A549 (cell line): ENCODE measurements at regions not wholly inside any gene's neighbourhood (a gene's known extent, or its start where the extent isn't known, plus 50 kb on each side); places are given as distances from the start of the nearest gene placed in this dataset.
"Not testable (repeated sequence)": the region's sequence is repeated elsewhere in the genome, so short reads cannot be mapped to it uniquely, and the experiment has no call there.

ENCODE experiments used
- ATAC-seq, 2 experiments: fragments of 200-7000 bp in 1 of 2; fragments of >200 bp in 1 of 2; cut with Nextera tagmentation in 1 of 2; cut with Tn5 transposase in 1 of 2; 3 replicates each; pipeline versions ENCODE4 v1.8.0 to v1.9.1; 2018 to 2020; ENCODE audit warnings: mild to moderate bottlenecking in 1 of 2, moderate library complexity in 1 of 2
- CTCF ChIA-PET: fragments of 300-600 bp; sonication (Branson Sonifier 250); formaldehyde crosslinking; extraction: SDS; loops from one replicate; lab custom pipeline; 2021; ENCODE audit warnings: antibody characterized with exemption, inconsistent platforms; lab: Yijun Ruan, JAX
- POLR2A ChIA-PET: fragments of 350-600 bp; formaldehyde crosslinking; extraction: SDS; loops from one replicate; lab custom pipeline; 2021; ENCODE audit warnings: antibody characterized with exemption, inconsistent platforms; lab: Yijun Ruan, JAX
- DNase-seq, 2 experiments: peaks; one replicate each; pipeline versions ENCODE4 v3.0.0 to v3.0.0-alpha.2; 2011 to 2016; ENCODE audit warnings: low read depth in 1 of 2, low spot score in 1 of 2
- FAIRE-seq: peaks from 2 replicates; lab custom pipeline; 2011; peaks lifted over from hg19 to GRCh38; lab: Jason Lieb, UNC
- H3K27ac ChIP-seq, 2 experiments: fragments of >200 bp; sonication (Bioruptor Twin); formaldehyde crosslinking; 3 replicates each; pipeline ENCODE4 v1.5.1; 2016 to 2017
- H3K4me1 ChIP-seq: fragments of >200 bp; sonication (Bioruptor Twin); formaldehyde crosslinking; 3 replicates; pipeline ENCODE4 v1.6.1; 2016
- H3K4me2 ChIP-seq: fragments of >200 bp; sonication (Bioruptor Twin); formaldehyde crosslinking; 3 replicates; pipeline ENCODE4 v1.6.1; 2016
- H3K4me3 ChIP-seq: fragments of >200 bp; sonication (Bioruptor Twin); formaldehyde crosslinking; 3 replicates; pipeline ENCODE4 v1.5.1; 2016
- H3K9me3 ChIP-seq: fragments of >200 bp; sonication (Bioruptor Twin); formaldehyde crosslinking; 3 replicates; pipeline ENCODE4 v1.6.1; 2016
- CBX2 ChIP-seq: fragments of 200-600 bp; sonication (generic); IDR thresholded peaks from 2 replicates; pipeline ENCODE4 v1.6.1; 2016; ENCODE audit warnings: low read depth, mild to moderate bottlenecking, borderline replicate concordance
- CBX8 ChIP-seq: fragments of 200-600 bp; sonication (generic); IDR thresholded peaks from 2 replicates; pipeline ENCODE4 v1.6.1; 2016
- E2F6 ChIP-seq: IDR thresholded peaks from 2 replicates; pipeline ENCODE4 v1.6.1; 2012; ENCODE audit warnings: low read depth, borderline replicate concordance
- FOSL2 ChIP-seq, 2 experiments: fragments of 450-650 bp in 1 of 2; fragments of >200 bp in 1 of 2; sonication (Bioruptor Twin) in 1 of 2; formaldehyde crosslinking; IDR thresholded peaks; 2 replicates each; pipeline versions ENCODE4 v1.5.0 to v1.6.1; 2016 to 2020; ENCODE audit warnings: mild to moderate bottlenecking in 1 of 2, moderate library complexity in 1 of 2
- FOXS1 ChIP-seq: fragments of 250-450 bp; sonication (Bioruptor Pico); IDR thresholded peaks from 2 replicates; pipeline ENCODE4 v1.5.0; 2020; ENCODE audit warnings: mild to moderate bottlenecking, moderate library complexity
- HES2 ChIP-seq: fragments of >200 bp; sonication (Bioruptor Twin); formaldehyde crosslinking; IDR thresholded peaks from 2 replicates; pipeline ENCODE4 v1.6.1; 2016
- HOXB13 ChIP-seq: fragments of 250-450 bp; sonication (Bioruptor Pico); IDR thresholded peaks from 2 replicates; pipeline ENCODE4 v1.5.0; 2020; ENCODE audit warnings: low read depth, mild to moderate bottlenecking, moderate library complexity
- HOXB5 ChIP-seq: fragments of 250-450 bp; sonication (Bioruptor Pico); IDR thresholded peaks from 2 replicates; pipeline ENCODE4 v1.5.0; 2020; ENCODE audit warnings: mild to moderate bottlenecking, moderate library complexity
- JUN ChIP-seq, 2 experiments: fragments of >200 bp; sonication (Bioruptor Twin); formaldehyde crosslinking; IDR thresholded peaks; 2 replicates in 1 of 2; 3 replicates in 1 of 2; pipeline ENCODE4 v1.6.1; 2016 to 2017
- JUNB ChIP-seq: fragments of >200 bp; sonication (Bioruptor Twin); formaldehyde crosslinking; IDR thresholded peaks from 2 replicates; pipeline ENCODE4 v1.6.1; 2016
- MAFK ChIP-seq: fragments of 450-650 bp; IDR thresholded peaks from 2 replicates; pipeline ENCODE4 v1.6.1; 2014; ENCODE audit not compliant: partially characterized antibody
- MAX ChIP-seq: IDR thresholded peaks from 2 replicates; pipeline ENCODE4 v1.6.1; 2012
- PHF8 ChIP-seq: fragments of 200-600 bp; sonication (generic); IDR thresholded peaks from 2 replicates; pipeline ENCODE4 v1.6.1; 2016; ENCODE audit warnings: low read depth, mild to moderate bottlenecking, antibody characterized with exemption, moderate library complexity, borderline replicate concordance
- TP53 ChIP-seq: fragments of 250-450 bp; sonication (Bioruptor Pico); IDR thresholded peaks from 2 replicates; pipeline ENCODE4 v1.5.0; 2021; ENCODE audit warnings: mild to moderate bottlenecking, moderate library complexity
- ZSCAN20 ChIP-seq: fragments of 250-450 bp; sonication (Bioruptor Pico); IDR thresholded peaks from 2 replicates; pipeline ENCODE4 v1.8.0; 2022; ENCODE audit warnings: mild to moderate bottlenecking, moderate library complexity
- WGBS: methylation state at CpG from one replicate; pipeline ENCODE4 v1.1.6; 2017; ENCODE audit errors: missing lambda C conversion rate; 5-methylcytosine and 5-hydroxymethylcytosine counted together

GRCh38 chr5:18397891-18398290, 763.6 kb downstream of the TAF11L14 start:
- Histone ChIP-seq H3K9me3 (no peaks in the 10 kb centered on the region), H3K4me2 (no peak overlapping the region), H3K4me3 (no peak overlapping the region), H3K27ac (no peak overlapping the region), H3K4me1 (no peaks in the 10 kb centered on the region)
- ChIA-PET POLR2A (no interaction called here), CTCF (interaction anchor here (1.0 kb wide), 1 partner anchor 302 kb away, joined by 3 read pairs; no protein-coding TSS in a partner anchor)
- no peak for DNase-seq
- ATAC-seq, result no peak
- no peak for TF ChIP-seq TP53 (CRISPR knock-in tag)
- no peak for TF ChIP-seq HOXB5 (CRISPR knock-in tag)
- no peak for TF ChIP-seq MAX
- TF ChIP-seq FOXS1 (CRISPR knock-in tag), result no peak
- TF ChIP-seq PHF8, result no peak
- no peak for TF ChIP-seq JUNB
- TF ChIP-seq CBX2, result no peak
- FAIRE-seq, result no peak
- WGBS, result 43% methylated on average over 2 of the region's 2 CpGs

- H3K9me3 ChIP-seq, CTCF ChIA-PET, POLR2A ChIA-PET, FAIRE-seq, DNase-seq, H3K4me1 ChIP-seq, H3K4me3 ChIP-seq, H3K4me2 ChIP-seq, H3K27ac ChIP-seq, ATAC-seq: not testable (repeated sequence)
- WGBS, result 66% methylated on average over 8 of the region's 50 CpGs
Observed at GRCh38 chr5:18399461-18400327, 765.4 kb downstream of the TAF11L14 start.

GRCh38 chr5:18403141-18403540, 768.9 kb downstream of the TAF11L14 start:
- no peak overlapping the region for H3K4me3 ChIP-seq
- no peak for FAIRE-seq
- CTCF ChIA-PET, result no interaction called here
- no peak overlapping the region for H3K4me2 ChIP-seq
- no peak for ATAC-seq
- WGBS, result 3% methylated on average over 1 of the region's 1 CpG
- no peak for TF ChIP-seq E2F6
- TF ChIP-seq HOXB5 (CRISPR knock-in tag), result no peak
- no peak for TF ChIP-seq CBX8
- no peak for TF ChIP-seq ZSCAN20 (CRISPR knock-in tag)
- TF ChIP-seq JUN (IDR thresholded peaks at IDR 0.05), result no peak
- TF ChIP-seq HES2, result no peak
- no peak for TF ChIP-seq PHF8
- no peak for TF ChIP-seq FOSL2 (IDR thresholded peaks at IDR 0.05)
- no peak for TF ChIP-seq FOSL2 (CRISPR knock-in tag; IDR thresholded peaks at IDR 0.05)
- TF ChIP-seq, all 56 proteins: peak for 0
- no peak for DNase-seq
- Histone ChIP-seq H3K9me3 (no peaks in the 10 kb centered on the region), H3K27ac (no peak overlapping the region), H3K4me1 (no peaks in the 10 kb centered on the region)
- POLR2A ChIA-PET, result no interaction called here

GRCh38 chr5:18403941-18404438, 769.7 kb downstream of the TAF11L14 start:
- H3K4me1 ChIP-seq, result no peaks in the 10 kb centered on the region
- DNase-seq (no peak), ATAC-seq (no peak), FAIRE-seq (no peak)
- H3K4me3 ChIP-seq, result no peak overlapping the region
- no peaks in the 10 kb centered on the region for H3K9me3 ChIP-seq
- H3K27ac ChIP-seq, result no peak overlapping the region
- no peak overlapping the region for H3K4me2 ChIP-seq
- CTCF ChIA-PET, result no interaction called here
- 37% methylated on average over 3 of the region's 3 CpGs for WGBS
- TF ChIP-seq JUNB (no peak), MAFK (no peak), HOXB5 (CRISPR knock-in tag) (no peak), HOXB13 (CRISPR knock-in tag) (no peak)
- TF ChIP-seq, all 56 proteins: peak for 0
- POLR2A ChIA-PET, result no interaction called here
